Loucy (cell line): ENCODE measurements at regions not wholly inside any gene's neighbourhood (a gene's known extent, or its start where the extent isn't known, plus 50 kb on each side); places are given as distances from the start of the nearest gene placed in this dataset.

Experiments
- H2AFZ ChIP-seq: fragments of 200-600 bp; sonication (generic); 2 replicates; pipeline ENCODE4 v1.6.0; 2016; ENCODE audit warnings: antibody characterized with exemption, mild to moderate bottlenecking, low read length, moderate library complexity
- H3F3A ChIP-seq: fragments of 200-600 bp; 2 replicates; pipeline ENCODE4 v1.6.0; 2016; ENCODE audit warnings: antibody characterized with exemption, low read depth, mild to moderate bottlenecking
- H3K27me3 ChIP-seq: fragments of 200-600 bp; sonication (generic); 2 replicates; pipeline ENCODE4 v1.6.1; 2014; ENCODE audit warnings: low read length, mild to moderate bottlenecking; ENCODE audit not compliant: insufficient read depth, poor library complexity, severe bottlenecking
- H3K36me3 ChIP-seq: fragments of 200-600 bp; sonication (generic); 2 replicates; pipeline ENCODE4 v1.6.1; 2016; ENCODE audit warnings: low read length; ENCODE audit not compliant: insufficient read depth
- H3K4me1 ChIP-seq: fragments of 200-600 bp; sonication (generic); 2 replicates; pipeline ENCODE4 v1.5.1; 2014; ENCODE audit warnings: low read length, mild to moderate bottlenecking; ENCODE audit not compliant: insufficient read depth, poor library complexity, severe bottlenecking
- H3K4me2 ChIP-seq: fragments of 200-600 bp; sonication (generic); 2 replicates; pipeline ENCODE4 v1.6.0; 2014; ENCODE audit warnings: antibody characterized with exemption, low read length, low read depth, mild to moderate bottlenecking; ENCODE audit not compliant: poor library complexity, severe bottlenecking
- H3K4me3 ChIP-seq: fragments of 200-600 bp; sonication (generic); 2 replicates; pipeline ENCODE4 v1.5.1; 2014; ENCODE audit warnings: low read length, mild to moderate bottlenecking, mixed read lengths; ENCODE audit not compliant: poor library complexity, severe bottlenecking
- H3K79me2 ChIP-seq: fragments of 200-600 bp; sonication (generic); 2 replicates; pipeline ENCODE4 v1.6.1; 2014; ENCODE audit warnings: low read length; ENCODE audit not compliant: insufficient read depth
- H3K9ac ChIP-seq: fragments of 200-600 bp; sonication (generic); 2 replicates; pipeline ENCODE4 v1.6.0; 2014; ENCODE audit warnings: mild to moderate bottlenecking, low read depth, low read length, moderate library complexity; ENCODE audit not compliant: poor library complexity, severe bottlenecking
- H3K9me2 ChIP-seq: fragments of 200-600 bp; sonication (generic); replicated peaks from 2 replicates; pipeline ENCODE4 v1.6.1; 2016; ENCODE audit warnings: low read depth, low read length, mixed read lengths
- H3K9me3 ChIP-seq: fragments of 200-600 bp; sonication (generic); 2 replicates; pipeline ENCODE4 v1.6.1; 2014; ENCODE audit warnings: mild to moderate bottlenecking, antibody characterized with exemption, low read length, low read depth; ENCODE audit not compliant: insufficient read depth
- H4K20me1 ChIP-seq: fragments of 200-600 bp; sonication (generic); 2 replicates; pipeline ENCODE4 v1.6.0; 2014; ENCODE audit warnings: antibody characterized with exemption, low read length, mild to moderate bottlenecking; ENCODE audit not compliant: insufficient read depth, poor library complexity, severe bottlenecking
- EZH2phosphoT487 ChIP-seq: fragments of 200-600 bp; IDR thresholded peaks from 2 replicates; pipeline ENCODE4 v1.6.1; 2018; ENCODE audit warnings: antibody characterized with exemption, mild to moderate bottlenecking, moderate library complexity, borderline replicate concordance
- TF ChIP-seq, protein P1 (sequence below): fragments of 200-600 bp; sonication (generic); conservative IDR thresholded peaks from 2 replicates; pipeline ENCODE4 v1.5.1; 2014; ENCODE audit warnings: mild to moderate bottlenecking, antibody characterized with exemption, low read length

DNA sequence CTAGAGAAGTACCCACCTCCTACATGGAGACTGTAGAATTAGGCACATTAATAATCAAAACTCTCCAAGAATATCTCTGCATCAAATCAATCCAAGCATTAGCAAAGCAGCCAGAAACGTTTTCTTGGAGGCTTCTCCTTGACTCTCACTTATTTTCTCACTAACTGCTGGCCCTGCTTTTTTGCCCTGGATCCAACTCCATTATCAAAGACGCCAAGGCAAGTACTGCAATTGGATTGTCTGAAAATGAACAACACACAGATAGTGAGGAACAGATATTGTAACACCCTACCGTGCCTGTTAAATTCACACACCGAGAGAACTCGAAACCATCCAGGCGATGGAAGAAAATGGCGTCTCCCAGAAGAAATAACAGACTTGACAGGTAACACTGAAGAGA, 256.2 kb upstream of the MDFIC2 start:
- no peaks in the 10 kb centered on the region for H3K9me2 ChIP-seq
- H3K4me1 ChIP-seq = no peaks in the 10 kb centered on the region
- H3K36me3 ChIP-seq = no peaks in the 10 kb centered on the region
- no peaks in the 10 kb centered on the region for H3K9me3 ChIP-seq
- no peak overlapping the region for H2AFZ ChIP-seq
- no peak overlapping the region for H3K4me2 ChIP-seq
- no peak overlapping the region for H3K9ac ChIP-seq
- no peaks in the 10 kb centered on the region for H3K79me2 ChIP-seq
- no peak overlapping the region for H3K4me3 ChIP-seq
- no peaks in the 10 kb centered on the region for H3K27me3 ChIP-seq
- H4K20me1 ChIP-seq = no peaks in the 10 kb centered on the region
- no peak for TF ChIP-seq EZH2phosphoT487
- TF ChIP-seq, protein P1, sequence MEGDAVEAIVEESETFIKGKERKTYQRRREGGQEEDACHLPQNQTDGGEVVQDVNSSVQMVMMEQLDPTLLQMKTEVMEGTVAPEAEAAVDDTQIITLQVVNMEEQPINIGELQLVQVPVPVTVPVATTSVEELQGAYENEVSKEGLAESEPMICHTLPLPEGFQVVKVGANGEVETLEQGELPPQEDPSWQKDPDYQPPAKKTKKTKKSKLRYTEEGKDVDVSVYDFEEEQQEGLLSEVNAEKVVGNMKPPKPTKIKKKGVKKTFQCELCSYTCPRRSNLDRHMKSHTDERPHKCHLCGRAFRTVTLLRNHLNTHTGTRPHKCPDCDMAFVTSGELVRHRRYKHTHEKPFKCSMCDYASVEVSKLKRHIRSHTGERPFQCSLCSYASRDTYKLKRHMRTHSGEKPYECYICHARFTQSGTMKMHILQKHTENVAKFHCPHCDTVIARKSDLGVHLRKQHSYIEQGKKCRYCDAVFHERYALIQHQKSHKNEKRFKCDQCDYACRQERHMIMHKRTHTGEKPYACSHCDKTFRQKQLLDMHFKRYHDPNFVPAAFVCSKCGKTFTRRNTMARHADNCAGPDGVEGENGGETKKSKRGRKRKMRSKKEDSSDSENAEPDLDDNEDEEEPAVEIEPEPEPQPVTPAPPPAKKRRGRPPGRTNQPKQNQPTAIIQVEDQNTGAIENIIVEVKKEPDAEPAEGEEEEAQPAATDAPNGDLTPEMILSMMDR = no peak
- H3F3A ChIP-seq = no peaks in the 10 kb centered on the region

DNA sequence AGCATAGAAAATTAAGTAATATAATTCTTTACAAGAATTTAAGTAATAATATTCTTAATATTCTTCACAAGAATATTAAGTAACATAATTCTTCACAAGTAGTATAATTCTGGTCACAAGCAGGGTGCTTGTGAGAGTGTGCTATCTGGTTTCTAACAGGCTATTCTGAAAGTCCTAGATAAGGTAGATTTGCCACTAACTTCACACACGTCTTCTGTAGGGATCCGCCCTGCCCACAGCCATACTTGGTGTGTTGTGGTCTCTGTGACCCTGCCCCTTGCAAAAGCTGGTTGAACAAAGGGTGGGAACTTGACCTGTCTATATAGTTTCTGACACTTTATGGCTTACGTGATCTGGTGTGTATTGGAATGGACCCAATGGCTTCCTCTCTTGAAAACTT, 253.4 kb upstream of the MDFIC2 start:
- no peak overlapping the region for H2AFZ ChIP-seq
- H3F3A ChIP-seq = no peaks in the 10 kb centered on the region
- no peak overlapping the region for H3K4me2 ChIP-seq
- H3K9me3 ChIP-seq = no peaks in the 10 kb centered on the region
- no peaks in the 10 kb centered on the region for H3K79me2 ChIP-seq
- no peak overlapping the region for H3K9ac ChIP-seq
- no peaks in the 10 kb centered on the region for H3K4me1 ChIP-seq
- no peaks in the 10 kb centered on the region for H3K36me3 ChIP-seq
- no peaks in the 10 kb centered on the region for H3K27me3 ChIP-seq
- TF ChIP-seq EZH2phosphoT487 = no peak
- TF ChIP-seq, protein P1 = no peak
- no peak overlapping the region for H3K4me3 ChIP-seq
- H4K20me1 ChIP-seq = no peaks in the 10 kb centered on the region
- H3K9me2 ChIP-seq = no peaks in the 10 kb centered on the region

DNA sequence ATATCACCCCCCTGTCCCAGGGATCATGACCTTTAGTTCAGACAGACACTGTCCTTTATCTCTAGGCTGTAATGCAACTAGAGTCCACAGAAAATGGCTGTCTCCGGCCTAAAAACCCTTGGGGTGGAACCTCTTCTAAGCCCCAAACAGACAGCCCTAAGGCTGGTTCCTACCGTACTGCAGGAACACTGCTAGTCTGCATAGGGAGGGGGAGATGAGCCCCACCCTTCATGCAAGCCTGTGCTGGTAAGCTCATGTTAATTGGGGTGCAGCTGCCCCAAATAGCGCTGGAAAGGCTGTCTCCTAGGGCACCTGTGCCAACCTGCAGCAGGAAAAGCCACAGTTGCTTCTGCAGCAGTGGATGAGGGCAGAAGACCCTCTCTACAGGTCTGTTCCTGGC, 252.1 kb upstream of the MDFIC2 start:
- Histone ChIP-seq H3K36me3 (no peaks in the 10 kb centered on the region), H3F3A (no peaks in the 10 kb centered on the region), H3K9ac (no peak overlapping the region), H3K27me3 (no peaks in the 10 kb centered on the region), H3K4me1 (no peaks in the 10 kb centered on the region), H4K20me1 (no peaks in the 10 kb centered on the region), H3K9me3 (no peaks in the 10 kb centered on the region), H3K79me2 (no peaks in the 10 kb centered on the region), H3K9me2 (no peaks in the 10 kb centered on the region), H3K4me3 (no peak overlapping the region), H2AFZ (no peak overlapping the region), H3K4me2 (no peak overlapping the region)
- TF ChIP-seq, protein P1 = no peak
- no peak for TF ChIP-seq EZH2phosphoT487
